Gastrocnemius medialis (tissue), 4 donors: ENCODE measurements at regions not wholly inside any gene's neighbourhood (a gene's known extent, or its start where the extent isn't known, plus 50 kb on each side); places are given as distances from the start of the nearest gene placed in this dataset.

Experiments
- CTCF ChIP-seq, 5 experiments: fragments of 450-650 bp in 3 of 5; fragments of 200-600 bp in 2 of 5; sonication (generic) in 2 of 5; IDR thresholded peaks in 4 of 5; conservative IDR thresholded peaks in 1 of 5; 1 replicate in 4 of 5; 2 replicates in 1 of 5; pipeline ENCODE4 v1.5.1; 2016 to 2019; ENCODE audit warnings: antibody characterized with exemption in 5 of 5, mild to moderate bottlenecking in 3 of 5, moderate library complexity in 3 of 5
- POLR2A ChIP-seq, 2 donors: fragments of 450-650 bp; IDR thresholded peaks; one replicate each; pipeline ENCODE4 v1.6.1; 2017; ENCODE audit warnings: antibody characterized with exemption in 2 of 2, mild to moderate bottlenecking in 2 of 2, moderate library complexity in 2 of 2

GRCh38 chrX:116277351-116278225 is 107.0 kb downstream of the AGTR2 start:
- TF ChIP-seq CTCF (IDR thresholded peaks at IDR 0.05 in 4 of 5, conservative IDR thresholded peaks at IDR 0.05 in 1 of 5) (no peak), POLR2A (IDR thresholded peaks at IDR 0.05) (no peak)
